Right lobe of liver (tissue), 4 donors: ENCODE measurements at regions not wholly inside any gene's neighbourhood (a gene's known extent, or its start where the extent isn't known, plus 50 kb on each side); places are given as distances from the start of the nearest gene placed in this dataset.

ENCODE experiments used
- CTCF ChIP-seq, 4 donors: fragments of 200-600 bp in 3 of 4; fragments of 450-650 bp in 1 of 4; IDR thresholded peaks; one replicate each; pipeline versions ENCODE4 v1.5.1 to v1.8.0; 2016 to 2022; ENCODE audit warnings: antibody characterized with exemption in 4 of 4, mild to moderate bottlenecking in 2 of 4
- POLR2A ChIP-seq: fragments of 450-650 bp; IDR thresholded peaks from one replicate; pipeline ENCODE4 v1.6.1; 2017; ENCODE audit warnings: antibody characterized with exemption, mild to moderate bottlenecking
- donor health status: DM: no; HTN: no; CAD: no.
- donor health status: DM: no; HTN: no; CAD: no.
- donor health status: DM: no; HTN: yes; CAD: no.

GRCh38 chr6:126202707-126203106, 137.2 kb upstream of the CENPW start:
- TF ChIP-seq CTCF (IDR thresholded peaks at IDR 0.05) (no peak), POLR2A (no peak)
